GM19395 (cell line): ENCODE measurements at regions not wholly inside any gene's neighbourhood (a gene's known extent, or its start where the extent isn't known, plus 50 kb on each side); places are given as distances from the start of the nearest gene placed in this dataset.

Experiments used
- ATAC-seq: cut with Tn5 transposase; IDR thresholded peaks from one replicate; pipeline ENCODE4 v1.9.1; 2021; ENCODE audit warnings: mild to moderate bottlenecking, moderate library complexity; ENCODE audit not compliant: unreplicated experiment

GRCh38 chr10:21099291-21100062 lies 202.4 kb upstream of the NEBL start:
- ATAC-seq, result no peak

GRCh38 chr10:21097926-21098355 lies 200.8 kb upstream of the NEBL start:
- no peak for ATAC-seq

GRCh38 chr10:21095494-21096055 lies 198.5 kb upstream of the NEBL start:
- ATAC-seq, result no peak

GRCh38 chr10:21095073-21095472 lies 198.0 kb upstream of the NEBL start:
- no peak for ATAC-seq

GRCh38 chr10:21092683-21093524 lies 195.8 kb upstream of the NEBL start:
- ATAC-seq, result no peak

- ATAC-seq, result no peak
Observed at GRCh38 chr10:21090609-21091082, 193.5 kb upstream of the NEBL start.

GRCh38 chr10:21087476-21087875 lies 190.4 kb upstream of the NEBL start:
- no peak for ATAC-seq

- no peak for ATAC-seq
Observed at GRCh38 chr10:21084700-21085099, 187.6 kb upstream of the NEBL start.

GRCh38 chr10:21083861-21084260 lies 186.8 kb upstream of the NEBL start:
- no peak for ATAC-seq

- ATAC-seq, result no peak
Observed at GRCh38 chr10:21082206-21082605, 185.1 kb upstream of the NEBL start.

- ATAC-seq, result no peak
Observed at GRCh38 chr10:21080261-21080660, 183.2 kb upstream of the NEBL start.

GRCh38 chr10:21079330-21079658 lies 182.2 kb upstream of the NEBL start:
- ATAC-seq, result no peak

GRCh38 chr10:21078410-21079329 lies 181.6 kb upstream of the NEBL start:
- ATAC-seq, result no peak

GRCh38 chr10:21077681-21078080 lies 180.6 kb upstream of the NEBL start:
- ATAC-seq, result no peak

GRCh38 chr10:21076381-21076780 lies 179.3 kb upstream of the NEBL start:
- ATAC-seq, result no peak

GRCh38 chr10:21075880-21076279 lies 178.8 kb upstream of the NEBL start:
- no peak for ATAC-seq

GRCh38 chr10:21071001-21071673 lies 174.0 kb upstream of the NEBL start:
- ATAC-seq, result no peak

GRCh38 chr10:21069929-21070700 lies 173.0 kb upstream of the NEBL start:
- ATAC-seq, result no peak

GRCh38 chr10:21069278-21069677 lies 172.2 kb upstream of the NEBL start:
- ATAC-seq, result no peak
